ENCODE measurements at regions not wholly inside any gene's neighbourhood (a gene's known extent, or its start where the extent isn't known, plus 50 kb on each side); places are given as distances from the start of the nearest gene placed in this dataset.
A peak's percentile ranks its signal among the peaks of the same experiment; 100 is the strongest.
"Not testable (repeated sequence)": the region's sequence is repeated elsewhere in the genome, so short reads cannot be mapped to it uniquely, and the experiment has no call there.

- DNase-seq: no peak
Measured at GRCh38 chr6:144544266-144544830, 259.2 kb downstream of the UTRN start.

GRCh38 chr6:144546807-144547206 is 261.7 kb downstream of the UTRN start:
- no peak for DNase-seq

GRCh38 chr6:144547409-144547808 is 262.3 kb downstream of the UTRN start:
- DNase-seq: no peak

- peak in 1 of 2 experiments; percentile 8 for DNase-seq
Measured at GRCh38 chr6:144548536-144548935, 263.4 kb downstream of the UTRN start.

GRCh38 chr6:144549837-144550747 is 265.0 kb downstream of the UTRN start:
- DNase-seq: no peak

GRCh38 chr6:144551339-144551738 is 266.2 kb downstream of the UTRN start:
- no peak for DNase-seq

GRCh38 chr6:144555066-144555465 is 269.9 kb downstream of the UTRN start:
- DNase-seq: no peak

- peak in 1 of 2 experiments; percentile 4 for DNase-seq
Measured at GRCh38 chr6:144559865-144560593, 274.9 kb downstream of the UTRN start.

GRCh38 chr6:144561455-144562043 is 276.4 kb downstream of the UTRN start:
- DNase-seq: no peak

- DNase-seq: no peak
Measured at GRCh38 chr6:144564202-144564601, 279.1 kb downstream of the UTRN start.

GRCh38 chr6:144566868-144567615 is 281.9 kb downstream of the UTRN start:
- no peak for DNase-seq

- DNase-seq: no peak
Measured at GRCh38 chr6:144568241-144568640, 283.1 kb downstream of the UTRN start.

GRCh38 chr6:144572541-144572940 is 287.4 kb downstream of the UTRN start:
- DNase-seq: not testable (repeated sequence)

- DNase-seq: no peak
Measured at GRCh38 chr6:144574796-144575195, 289.7 kb downstream of the UTRN start.

- no peak for DNase-seq
Measured at GRCh38 chr6:144575327-144575726, 290.2 kb downstream of the UTRN start.

GRCh38 chr6:144576871-144577270 is 291.7 kb downstream of the UTRN start:
- no peak for DNase-seq

- no peak for DNase-seq
Measured at GRCh38 chr6:144578385-144579350, 293.5 kb downstream of the UTRN start.

- DNase-seq: no peak
Measured at GRCh38 chr6:144580039-144580438, 294.9 kb downstream of the UTRN start.

- no peak for DNase-seq
Measured at GRCh38 chr6:144580771-144581170, 295.6 kb downstream of the UTRN start.

- DNase-seq: peak; percentile 44 to 53
Measured at GRCh38 chr6:144581812-144582537, 296.8 kb downstream of the UTRN start.
